ENCODE measurements at regions not wholly inside any gene's neighbourhood (a gene's known extent, or its start where the extent isn't known, plus 50 kb on each side); places are given as distances from the start of the nearest gene placed in this dataset.

GRCh38 chr4:128565054-128565453 lies 244.4 kb upstream of the JADE1 start:
- TF ChIP-seq CTCF (IDR thresholded peaks at IDR 0.05), result no peak
- no peak for TF ChIP-seq POLR2A (IDR thresholded peaks at IDR 0.05)

All from esophagus squamous epithelium (tissue), 4 donors.